Stimulated activated CD8-positive, alpha-beta memory T cell treated with anti-CD3 and anti-CD28 coated beads, Interleukin-15, amount 100 ng/mL, for 4 hours (primary cell): ENCODE measurements at regions not wholly inside any gene's neighbourhood (a gene's known extent, or its start where the extent isn't known, plus 50 kb on each side); places are given as distances from the start of the nearest gene placed in this dataset.

Source experiments
- DNase-seq, 2 donors: peaks; one replicate each; pipeline ENCODE4 v3.0.0-alpha.2; 2020; ENCODE audit warnings: low read depth in 2 of 2

DNA sequence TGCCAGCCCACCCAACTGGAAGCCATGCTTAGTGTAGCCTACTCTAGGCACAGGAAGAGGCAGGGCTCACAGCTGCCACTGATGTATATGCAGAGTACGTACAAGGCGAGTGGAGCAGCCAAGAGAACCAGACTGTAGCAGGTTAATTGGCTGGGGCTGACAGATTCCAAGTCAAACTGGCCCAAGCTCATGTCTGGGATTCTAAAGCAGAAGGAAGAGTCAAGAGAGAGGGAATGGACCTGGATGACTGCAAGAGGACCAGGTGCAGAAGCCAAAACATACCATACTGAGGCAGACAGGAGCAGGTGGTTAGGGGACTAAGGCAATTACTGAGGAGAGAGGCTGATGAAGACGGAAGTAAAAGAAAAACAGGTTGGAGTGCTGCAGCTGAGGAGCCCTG, 51.3 kb upstream of the LRRN2 start:
- DNase-seq = no peak

DNA sequence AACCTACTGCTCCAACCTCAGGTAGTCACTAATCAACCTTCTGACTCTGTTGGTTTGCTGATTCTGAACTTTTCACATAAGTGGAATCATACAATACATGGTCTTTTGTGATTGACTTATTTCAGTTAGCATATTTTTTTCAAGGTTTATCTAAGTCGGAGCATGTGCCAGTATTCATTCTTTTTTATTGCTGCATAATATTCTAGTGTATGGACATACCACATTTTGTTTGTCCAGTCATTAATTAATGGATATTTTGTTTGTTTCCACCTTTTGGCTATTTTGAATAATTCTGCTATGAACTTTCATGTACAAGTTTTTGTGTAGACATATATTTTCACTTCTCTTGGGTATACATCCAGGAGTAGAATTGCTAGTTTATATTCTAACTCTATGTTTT, 53.0 kb upstream of the LRRN2 start:
- no peak for DNase-seq

- DNase-seq = no peak
Observed at GRCh38 chr1:204740354-204740753, 54.8 kb upstream of the LRRN2 start.

GRCh38 chr1:204741440-204741839, 55.9 kb upstream of the LRRN2 start:
- no peak for DNase-seq

- DNase-seq = no peak
Observed at GRCh38 chr1:204742676-204743251, 57.2 kb upstream of the LRRN2 start.

DNA sequence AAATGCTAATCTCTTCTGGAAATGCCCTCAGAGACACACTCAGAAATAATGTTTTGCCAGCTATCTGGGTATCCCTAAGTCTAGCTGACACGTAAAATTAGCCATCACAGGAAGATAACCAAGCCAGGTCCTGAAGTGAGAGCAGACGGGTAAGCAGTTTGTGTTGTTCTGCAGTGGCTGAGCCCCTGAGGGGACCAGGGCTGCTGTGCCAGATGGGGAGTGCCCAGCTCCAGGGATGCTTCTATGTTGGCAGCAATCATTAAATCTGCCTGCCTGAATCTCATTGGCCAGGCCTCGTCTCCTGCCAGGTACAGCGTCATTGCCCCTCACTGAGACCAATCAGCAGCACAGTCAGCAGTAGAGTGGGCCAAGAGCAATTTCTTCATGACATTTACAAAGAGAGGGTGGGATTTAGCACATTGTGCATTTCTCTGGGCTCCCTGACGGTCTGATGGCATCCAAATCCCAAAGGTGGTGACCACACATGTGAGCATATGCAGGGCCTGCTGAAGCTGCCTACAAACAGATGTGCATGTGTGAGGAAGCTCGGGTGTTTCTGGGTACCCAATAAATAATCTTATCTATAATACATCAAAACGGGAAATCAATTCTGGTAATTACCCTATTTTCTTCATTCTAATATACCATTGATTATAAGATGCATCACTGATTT, 58.7 kb upstream of the LRRN2 start:
- DNase-seq = no peak

DNA sequence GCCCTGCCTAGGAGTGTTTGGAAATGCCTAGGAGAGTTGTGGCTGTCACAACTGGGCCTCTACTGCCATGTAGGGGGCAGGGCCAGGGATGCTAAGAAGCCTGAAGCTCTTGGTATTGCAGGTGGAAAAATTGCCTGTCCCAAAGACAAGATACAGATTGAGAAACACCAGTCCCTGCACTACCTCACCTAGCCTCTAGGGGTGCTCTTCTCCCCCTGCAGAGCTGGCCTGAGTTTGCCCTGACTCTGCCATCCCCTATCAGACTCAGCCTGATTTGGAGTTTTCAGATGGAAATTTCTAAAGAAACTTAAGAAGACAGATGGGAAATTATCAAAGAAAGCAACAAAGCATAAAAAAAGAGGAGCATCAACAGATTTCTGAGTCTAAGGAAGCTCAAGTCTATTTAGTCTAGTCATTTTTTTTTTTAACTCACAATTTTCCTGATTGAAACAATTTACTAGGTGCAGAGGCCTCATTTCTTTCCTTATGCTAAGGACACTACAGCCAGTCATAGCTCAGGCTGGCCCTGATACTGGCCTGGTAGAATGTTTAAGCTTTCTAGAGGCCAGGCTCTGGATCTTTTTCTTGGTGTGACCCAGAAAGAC, 61.4 kb upstream of the LRRN2 start:
- no peak for DNase-seq

- no peak for DNase-seq
Observed at GRCh38 chr1:204751480-204751879, 65.9 kb upstream of the LRRN2 start.

- DNase-seq = no peak
Observed at GRCh38 chr1:204751883-204752687, 66.5 kb upstream of the LRRN2 start.

DNA sequence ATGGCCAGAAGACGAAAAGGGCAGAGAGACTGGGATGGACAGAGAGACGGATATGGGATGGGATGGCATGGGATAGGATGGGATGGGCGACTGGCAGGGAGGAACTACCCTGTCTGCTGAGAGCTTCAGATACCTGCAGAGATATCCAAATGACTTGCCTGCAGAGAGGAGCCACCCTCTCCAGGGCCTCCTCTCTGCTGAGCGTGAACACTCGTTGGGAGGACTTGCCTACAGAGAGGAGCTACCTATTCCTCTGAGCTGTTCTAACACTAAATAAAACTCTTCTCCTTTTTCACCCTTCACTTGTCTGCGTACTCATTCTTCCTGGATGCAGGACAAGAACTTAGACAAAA, 67.1 kb upstream of the LRRN2 start:
- DNase-seq = no peak

DNA sequence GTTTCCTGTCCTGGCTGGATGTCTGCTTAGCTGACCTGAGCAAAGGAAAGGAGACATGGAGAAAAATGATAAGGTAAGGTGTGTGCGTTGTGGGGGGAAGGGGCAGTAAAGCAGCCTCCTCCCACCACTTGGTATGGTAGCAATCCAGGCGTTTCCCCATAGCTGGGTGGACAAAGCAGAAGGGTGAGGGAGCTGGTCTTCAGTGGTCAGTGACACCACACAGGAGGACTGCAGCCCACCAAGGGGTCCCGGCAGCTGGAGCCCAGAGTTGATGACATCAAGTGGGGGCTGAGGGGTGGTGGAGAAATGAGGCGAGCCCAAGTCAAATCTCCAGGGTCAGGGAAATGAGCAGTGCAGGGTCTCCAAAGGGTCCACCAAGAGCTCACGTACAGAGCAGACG, 69.3 kb upstream of the LRRN2 start:
- DNase-seq = no peak

DNA sequence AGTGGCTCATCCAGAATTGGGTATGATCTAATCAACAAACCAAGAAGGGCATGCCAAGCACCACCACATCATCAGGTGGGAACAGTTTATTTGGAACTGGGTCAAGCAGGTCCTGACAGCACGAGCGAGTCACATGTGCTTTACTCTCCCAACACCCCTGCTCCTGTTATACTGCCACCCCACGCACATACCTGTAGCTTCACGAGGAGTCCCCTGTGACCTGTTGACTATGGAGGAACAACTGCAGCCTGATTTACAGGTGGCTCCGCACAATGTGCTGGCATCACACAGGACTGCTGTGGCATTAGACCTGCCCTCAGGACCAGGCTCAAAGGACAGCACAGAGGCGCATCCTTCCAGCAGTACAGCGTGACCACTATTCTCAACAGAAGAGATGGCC, 70.8 kb upstream of the LRRN2 start:
- DNase-seq = no peak

- DNase-seq = no peak
Observed at GRCh38 chr1:204756811-204757210, 71.3 kb upstream of the LRRN2 start.

DNA sequence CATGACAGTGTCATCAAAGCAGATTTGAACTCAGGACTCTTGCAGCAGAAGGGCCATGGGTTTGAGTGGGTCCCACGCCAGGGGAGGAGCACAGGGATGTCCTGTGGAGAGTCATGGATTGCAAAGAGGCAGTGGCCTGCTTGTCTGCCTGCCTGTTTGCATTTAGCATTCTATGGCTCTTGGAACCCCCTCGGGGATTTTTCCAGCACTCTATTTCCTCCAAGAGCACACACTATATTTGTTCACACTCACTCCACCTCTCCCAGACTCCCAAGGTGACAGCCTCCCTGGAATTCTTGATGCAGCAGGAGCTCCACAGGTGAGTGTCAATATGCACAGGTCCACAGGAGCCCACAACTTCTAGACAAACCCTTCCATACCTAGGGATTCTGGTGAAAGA, 73.1 kb upstream of the LRRN2 start:
- no peak for DNase-seq

DNA sequence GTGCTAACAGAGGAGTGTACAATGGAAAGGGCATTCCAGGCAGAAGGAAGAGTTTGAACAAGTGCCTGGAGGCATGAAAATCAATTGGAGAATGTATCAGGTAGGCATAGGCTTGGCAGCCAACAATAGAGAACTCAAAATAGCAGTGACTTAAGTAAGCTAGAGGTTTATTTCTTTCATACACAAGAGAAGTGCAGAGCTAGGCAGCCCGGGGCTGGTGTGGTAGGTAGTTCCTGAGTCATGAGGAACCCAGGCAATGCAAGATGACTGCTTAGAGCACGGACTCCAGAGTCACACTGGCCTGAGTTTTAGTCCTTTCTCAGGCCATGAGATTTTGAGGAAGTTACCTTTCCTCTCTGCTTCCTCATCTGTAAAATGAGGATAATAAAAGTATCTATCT, 74.8 kb upstream of the LRRN2 start:
- no peak for DNase-seq

- no peak for DNase-seq
Observed at GRCh38 chr1:204760757-204761156, 75.2 kb upstream of the LRRN2 start.

- DNase-seq = peak; percentile 30 to 31
Observed at GRCh38 chr1:204763773-204764427, 78.4 kb upstream of the LRRN2 start.

GRCh38 chr1:204769997-204770396, 84.5 kb upstream of the LRRN2 start:
- DNase-seq = no peak

DNA sequence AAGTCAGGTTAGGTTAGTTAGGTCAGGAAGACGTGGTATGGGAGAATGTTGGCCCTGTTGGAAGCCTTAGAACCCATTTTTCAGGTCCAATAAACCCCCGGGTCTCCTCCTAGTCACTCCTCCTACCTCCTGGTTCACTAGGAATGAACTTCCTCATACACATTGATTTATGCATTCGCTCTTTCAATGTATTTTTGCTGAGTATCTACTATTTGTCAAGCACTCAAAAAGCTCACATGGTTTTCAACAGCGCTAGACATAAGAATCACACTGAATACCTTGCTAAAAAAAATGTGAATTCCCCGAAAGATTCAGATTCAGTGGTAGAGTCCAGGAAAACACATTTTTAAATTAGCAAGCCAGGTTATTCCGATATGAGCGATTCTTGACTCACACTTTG, 85.8 kb upstream of the LRRN2 start:
- DNase-seq = no peak

DNA sequence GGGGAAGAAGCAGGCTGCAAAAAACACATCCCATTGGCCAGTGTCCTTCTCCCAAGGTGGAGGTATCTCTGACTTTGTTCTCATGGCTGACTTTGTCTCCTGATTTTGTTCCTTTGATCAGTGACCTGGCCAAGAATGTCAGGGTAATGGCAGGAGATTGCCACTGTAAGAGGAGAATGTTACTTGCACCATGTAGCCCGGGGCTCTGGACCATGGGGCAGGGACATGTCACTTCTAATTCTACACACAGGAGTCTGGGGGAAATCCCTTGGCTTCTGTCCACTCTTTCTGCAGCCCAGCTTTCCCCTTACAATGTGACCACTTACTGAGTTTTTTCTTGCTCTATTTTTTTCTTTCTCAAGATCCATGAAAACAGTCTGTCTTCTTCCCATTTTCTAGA, 87.7 kb upstream of the LRRN2 start:
- DNase-seq = no peak

GRCh38 chr1:204775546-204775945, 90.0 kb upstream of the LRRN2 start:
- no peak for DNase-seq

DNA sequence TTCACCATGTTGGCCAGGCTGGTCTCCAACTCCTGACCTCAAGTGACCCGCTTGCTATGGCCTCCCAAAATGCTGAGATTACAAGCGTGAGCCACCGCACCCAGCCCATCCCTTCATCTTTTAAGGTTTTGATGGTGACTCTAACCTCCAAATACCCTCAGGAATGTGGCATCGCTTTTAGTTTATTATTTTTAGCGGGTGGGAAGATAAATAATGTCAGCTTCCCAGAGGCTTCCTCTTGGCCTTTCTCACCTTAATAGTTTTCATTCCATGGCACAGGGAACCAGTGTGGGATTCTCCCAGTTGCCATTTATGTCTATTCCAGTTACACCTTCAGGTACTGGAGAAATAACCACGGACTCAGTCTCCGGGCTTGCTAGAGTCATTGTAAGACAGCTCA, 92.1 kb upstream of the LRRN2 start:
- DNase-seq = no peak
